GM18505 (cell line): ENCODE measurements at regions not wholly inside any gene's neighbourhood (a gene's known extent, or its start where the extent isn't known, plus 50 kb on each side); places are given as distances from the start of the nearest gene placed in this dataset.

ENCODE experiments used
- ATAC-seq: cut with Tn5 transposase; IDR thresholded peaks from one replicate; pipeline ENCODE4 v1.9.1; 2021; ENCODE audit not compliant: unreplicated experiment
- POLR2A ChIP-seq: IDR thresholded peaks from 4 replicates; pipeline ENCODE4 v1.6.1; 2011; ENCODE audit warnings: borderline replicate concordance; ENCODE audit not compliant: insufficient read depth, insufficient read length; ENCODE audit errors: extremely low read depth

DNA sequence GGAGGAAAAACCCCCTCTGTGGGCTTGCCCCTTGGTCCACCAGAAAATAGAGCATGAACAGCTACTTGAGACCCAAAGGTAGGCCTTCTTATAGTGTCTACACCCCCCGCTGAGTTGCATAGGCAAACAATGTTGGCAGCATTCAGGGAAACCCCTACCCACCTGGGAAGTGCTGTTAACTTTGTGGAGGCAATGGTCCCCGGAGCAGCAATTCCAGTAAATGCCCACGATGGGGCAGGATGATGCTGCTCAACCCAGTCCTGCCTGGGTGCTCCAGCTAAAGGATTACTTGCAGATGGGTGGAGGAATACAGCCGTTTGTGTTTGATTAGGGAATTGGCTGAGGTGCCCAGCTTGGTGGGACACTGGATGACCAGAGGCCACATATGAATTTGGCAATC lies 381.3 kb upstream of the ANO5 start:
- no peak for ATAC-seq
- TF ChIP-seq POLR2A = no peak

GRCh38 chr11:21814169-21814568 lies 378.7 kb upstream of the ANO5 start:
- no peak for ATAC-seq
- no peak for TF ChIP-seq POLR2A

DNA sequence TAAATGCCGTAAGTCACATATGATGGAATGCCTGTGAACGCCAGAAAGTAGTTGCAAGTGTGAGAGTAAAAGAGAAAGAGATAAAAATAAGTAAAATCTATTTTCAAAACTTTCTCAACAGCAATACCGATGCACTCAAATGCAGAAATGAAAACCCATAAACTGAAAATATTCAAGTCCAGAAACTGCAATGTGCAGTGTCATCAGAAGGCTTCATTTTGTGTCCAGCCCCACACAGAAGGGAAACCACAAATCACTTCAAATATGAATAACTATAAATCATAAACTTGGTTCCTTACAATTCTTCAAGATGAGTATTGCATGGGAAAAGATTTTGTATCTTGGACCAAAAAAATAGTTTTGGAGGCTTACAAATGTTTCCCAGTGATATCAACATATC lies 375.2 kb upstream of the ANO5 start:
- ATAC-seq = no peak
- TF ChIP-seq POLR2A = no peak

DNA sequence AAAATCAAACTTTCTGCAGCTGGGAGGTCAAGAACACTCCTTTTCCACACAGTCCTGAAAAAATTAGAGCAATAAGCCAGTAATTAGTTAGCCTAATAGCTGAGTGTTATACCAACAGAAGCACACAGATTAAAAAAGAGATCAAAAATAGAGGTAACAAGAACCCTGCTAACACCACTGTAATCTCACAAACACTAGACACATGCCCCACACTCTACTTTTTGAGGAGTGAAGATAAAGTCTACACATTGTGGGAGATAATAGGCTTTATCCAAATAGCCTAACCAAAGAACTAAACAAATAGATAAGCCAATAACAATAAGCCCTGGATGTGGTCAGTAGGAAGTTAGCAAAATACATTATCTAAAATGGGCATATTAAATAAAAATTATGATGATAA lies 372.7 kb upstream of the ANO5 start:
- no peak for ATAC-seq
- no peak for TF ChIP-seq POLR2A

DNA sequence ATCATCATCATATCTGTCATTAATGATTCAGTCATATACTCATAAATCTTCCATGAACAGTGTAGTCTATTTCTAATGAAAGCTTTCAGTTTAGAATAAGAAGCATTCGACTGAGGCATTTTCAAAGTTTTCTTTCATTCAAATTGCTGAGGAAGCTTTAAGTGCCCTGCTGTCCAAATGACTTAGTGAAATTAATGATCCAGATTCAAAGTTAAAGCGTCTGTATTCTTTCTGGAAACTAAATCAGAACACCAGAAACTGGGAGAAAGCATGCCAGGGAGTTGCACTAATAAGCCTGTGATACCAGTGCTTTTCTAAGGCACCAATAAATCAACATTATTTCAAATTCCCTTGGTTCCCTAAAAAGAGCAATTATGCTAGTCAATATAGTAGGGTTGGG lies 367.8 kb upstream of the ANO5 start:
- ATAC-seq = no peak
- TF ChIP-seq POLR2A = no peak

- no peak for ATAC-seq
- TF ChIP-seq POLR2A = no peak
Measured at GRCh38 chr11:21838427-21838826, 354.5 kb upstream of the ANO5 start.

- no peak for TF ChIP-seq POLR2A
- no peak for ATAC-seq
Measured at GRCh38 chr11:21839796-21840195, 353.1 kb upstream of the ANO5 start.

GRCh38 chr11:21861314-21861713 lies 331.6 kb upstream of the ANO5 start:
- no peak for ATAC-seq
- no peak for TF ChIP-seq POLR2A

GRCh38 chr11:21865541-21865940 lies 327.3 kb upstream of the ANO5 start:
- TF ChIP-seq POLR2A = no peak
- ATAC-seq = no peak

DNA sequence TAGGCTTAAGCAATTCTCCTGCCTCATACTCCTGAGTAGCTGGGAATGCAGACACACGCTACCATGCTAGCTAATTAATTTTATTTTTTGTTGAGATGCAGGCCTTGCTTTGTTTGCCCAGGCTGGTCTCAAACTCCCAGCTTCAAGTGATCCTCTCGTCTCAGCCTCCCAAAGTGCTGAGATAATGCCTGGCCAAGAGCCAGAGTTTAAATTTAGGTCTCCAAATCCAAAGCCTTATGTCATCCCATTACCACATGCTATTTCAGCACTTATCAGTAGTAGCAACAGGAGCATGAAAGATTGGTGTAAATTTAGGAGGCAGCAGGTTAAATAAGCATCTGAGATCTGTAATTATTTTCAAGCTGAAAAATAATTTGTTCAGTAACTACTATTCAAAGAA lies 326.1 kb upstream of the ANO5 start:
- no peak for ATAC-seq
- no peak for TF ChIP-seq POLR2A

- TF ChIP-seq POLR2A = no peak
- ATAC-seq = no peak
Measured at GRCh38 chr11:21877151-21877550, 315.7 kb upstream of the ANO5 start.

DNA sequence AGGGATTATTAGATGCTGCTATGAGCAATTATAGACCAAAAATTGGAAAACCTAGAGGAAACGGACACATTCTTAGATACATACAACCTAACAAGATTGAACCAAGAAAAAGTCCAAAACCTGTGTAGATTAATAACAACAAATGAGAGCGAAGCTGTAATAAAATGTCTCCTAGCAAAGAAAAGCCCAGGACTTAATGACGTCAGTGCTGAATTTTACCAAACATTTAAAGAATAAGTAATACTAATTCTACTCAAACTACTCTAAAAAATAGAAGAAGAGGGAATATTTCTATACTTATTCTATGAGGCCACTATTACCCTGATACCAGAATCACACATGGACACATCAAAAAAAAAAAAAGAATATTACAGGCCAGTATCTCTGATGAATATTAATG lies 309.5 kb upstream of the ANO5 start:
- TF ChIP-seq POLR2A = no peak
- no peak for ATAC-seq

- TF ChIP-seq POLR2A = no peak
- no peak for ATAC-seq
Measured at GRCh38 chr11:21888814-21889213, 304.1 kb upstream of the ANO5 start.

- no peak for TF ChIP-seq POLR2A
- ATAC-seq = no peak
Measured at GRCh38 chr11:21892736-21893564, 299.9 kb upstream of the ANO5 start.

- ATAC-seq = no peak
- no peak for TF ChIP-seq POLR2A
Measured at GRCh38 chr11:21893565-21893867, 299.4 kb upstream of the ANO5 start.
